Vagina (tissue), 2 donors: ENCODE measurements at regions not wholly inside any gene's neighbourhood (a gene's known extent, or its start where the extent isn't known, plus 50 kb on each side); places are given as distances from the start of the nearest gene placed in this dataset.

Experiments
- DNase-seq, 2 donors: peaks; one replicate each; pipeline ENCODE4 v3.0.0-alpha.2; 2017; ENCODE audit errors: extremely low spot score in 2 of 2
- H3K27ac ChIP-seq: fragments of 200-600 bp; sonication (generic); one replicate; pipeline ENCODE4 v1.5.1; 2019
- H3K27me3 ChIP-seq: fragments of 200-600 bp; sonication (generic); one replicate; pipeline ENCODE4 v1.5.1; 2019
- H3K36me3 ChIP-seq, 2 donors: fragments of 200-600 bp; sonication (generic); one replicate each; pipeline ENCODE4 v1.5.1; 2017 to 2019
- H3K4me1 ChIP-seq: fragments of 200-600 bp; sonication (generic); one replicate; pipeline ENCODE4 v1.5.1; 2019
- H3K4me3 ChIP-seq, 2 donors: fragments of 200-600 bp; sonication (generic); 1 replicate in 1 of 2; 2 replicates in 1 of 2; pipeline ENCODE4 v1.5.1; 2016 to 2019
- H3K9me3 ChIP-seq: fragments of 200-600 bp; sonication (generic); one replicate; pipeline ENCODE4 v1.5.1; 2019
- POLR2A ChIP-seq, 2 donors: fragments of 450-650 bp; IDR thresholded peaks; one replicate each; pipeline ENCODE4 v1.6.1; 2017; ENCODE audit warnings: antibody characterized with exemption in 2 of 2, mild to moderate bottlenecking in 2 of 2, moderate library complexity in 2 of 2
- POLR2AphosphoS5 ChIP-seq, 2 donors: sonication (generic); formaldehyde crosslinking; IDR thresholded peaks; one replicate each; pipeline ENCODE4 v1.9.0; 2017; ENCODE audit warnings: antibody characterized with exemption in 2 of 2, mild to moderate bottlenecking in 2 of 2, low read depth in 1 of 2; ENCODE audit not compliant: insufficient read depth in 1 of 2
- intact Hi-C: fragments of 100-400 bp; cut with DNase I; formaldehyde crosslinking; loops from one replicate; pipeline ENCODE4 v1.15.1; 2023
- TF ChIP-seq, protein P1 (sequence below), 3 experiments: fragments of 450-650 bp in 2 of 3; fragments of 200-600 bp in 1 of 3; sonication (generic) in 1 of 3; IDR thresholded peaks; one replicate each; pipeline ENCODE4 v1.5.1; 2017 to 2019; ENCODE audit warnings: antibody characterized with exemption in 3 of 3, mild to moderate bottlenecking in 2 of 3, moderate library complexity in 2 of 3

DNA sequence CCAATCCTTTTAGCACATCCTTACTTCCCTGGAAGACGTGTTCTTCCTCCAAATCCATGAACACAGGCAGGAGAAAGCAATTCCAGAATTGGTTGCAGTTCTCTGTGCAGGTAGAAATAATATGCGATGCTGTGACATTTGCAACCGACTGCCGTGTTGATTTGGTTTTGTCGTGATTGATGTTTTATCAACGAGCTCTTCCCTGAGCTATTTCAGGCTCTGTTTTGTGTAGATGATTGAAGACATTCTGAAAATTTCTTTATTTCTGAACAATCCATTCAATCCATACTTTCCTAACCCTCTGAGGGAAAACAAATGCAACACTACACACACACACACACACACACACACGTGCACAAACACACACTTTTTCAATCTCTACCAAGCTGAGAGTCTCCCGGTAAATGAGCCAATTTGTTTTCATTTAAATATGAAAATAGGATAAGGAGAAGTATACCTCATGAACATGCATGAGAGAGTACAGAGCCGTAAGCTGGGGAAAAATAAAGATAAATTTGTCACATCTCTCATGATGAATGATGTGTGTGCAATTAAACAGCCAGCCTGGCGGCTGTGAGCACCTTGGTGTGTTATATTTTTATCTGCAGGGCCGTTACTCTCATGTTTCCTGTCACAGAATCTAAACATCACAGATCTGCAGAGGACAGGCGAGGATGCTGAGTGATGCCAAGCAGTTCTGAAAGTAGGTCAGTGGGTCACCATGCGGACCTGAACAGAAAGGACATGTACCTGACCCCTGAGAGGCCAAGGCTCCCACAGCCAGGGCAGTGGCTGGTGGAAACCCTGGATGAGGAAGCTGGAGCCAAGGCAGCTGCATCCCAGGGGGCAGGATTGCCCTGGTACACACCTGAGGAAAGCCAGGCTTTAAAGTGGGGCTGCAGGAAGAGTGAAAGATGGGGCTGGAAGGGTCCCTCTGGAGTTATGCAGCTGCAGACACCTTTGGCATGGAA is 64.8 kb downstream of the PDCL3 start:
- H3K27ac ChIP-seq, result no peak overlapping the region
- TF ChIP-seq POLR2AphosphoS5 (IDR thresholded peaks at IDR 0.05; ENCODE audit: insufficient read depth in 1 of 2, low read depth in 1 of 2) (no peak), POLR2A (IDR thresholded peaks at IDR 0.05) (no peak)
- TF ChIP-seq, protein P1, sequence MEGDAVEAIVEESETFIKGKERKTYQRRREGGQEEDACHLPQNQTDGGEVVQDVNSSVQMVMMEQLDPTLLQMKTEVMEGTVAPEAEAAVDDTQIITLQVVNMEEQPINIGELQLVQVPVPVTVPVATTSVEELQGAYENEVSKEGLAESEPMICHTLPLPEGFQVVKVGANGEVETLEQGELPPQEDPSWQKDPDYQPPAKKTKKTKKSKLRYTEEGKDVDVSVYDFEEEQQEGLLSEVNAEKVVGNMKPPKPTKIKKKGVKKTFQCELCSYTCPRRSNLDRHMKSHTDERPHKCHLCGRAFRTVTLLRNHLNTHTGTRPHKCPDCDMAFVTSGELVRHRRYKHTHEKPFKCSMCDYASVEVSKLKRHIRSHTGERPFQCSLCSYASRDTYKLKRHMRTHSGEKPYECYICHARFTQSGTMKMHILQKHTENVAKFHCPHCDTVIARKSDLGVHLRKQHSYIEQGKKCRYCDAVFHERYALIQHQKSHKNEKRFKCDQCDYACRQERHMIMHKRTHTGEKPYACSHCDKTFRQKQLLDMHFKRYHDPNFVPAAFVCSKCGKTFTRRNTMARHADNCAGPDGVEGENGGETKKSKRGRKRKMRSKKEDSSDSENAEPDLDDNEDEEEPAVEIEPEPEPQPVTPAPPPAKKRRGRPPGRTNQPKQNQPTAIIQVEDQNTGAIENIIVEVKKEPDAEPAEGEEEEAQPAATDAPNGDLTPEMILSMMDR (IDR thresholded peaks at IDR 0.05), result no peak
- H3K4me3 ChIP-seq, result no peak overlapping the region
- no peaks in the 10 kb centered on the region for H3K27me3 ChIP-seq
- H3K9me3 ChIP-seq, result no peaks in the 10 kb centered on the region
- peak in 1 of 2 donors; percentile 31 for DNase-seq
- no peaks in the 10 kb centered on the region for H3K4me1 ChIP-seq
- intact Hi-C loops, result no loop called here
- H3K36me3 ChIP-seq, result no peaks in the 10 kb centered on the region

DNA sequence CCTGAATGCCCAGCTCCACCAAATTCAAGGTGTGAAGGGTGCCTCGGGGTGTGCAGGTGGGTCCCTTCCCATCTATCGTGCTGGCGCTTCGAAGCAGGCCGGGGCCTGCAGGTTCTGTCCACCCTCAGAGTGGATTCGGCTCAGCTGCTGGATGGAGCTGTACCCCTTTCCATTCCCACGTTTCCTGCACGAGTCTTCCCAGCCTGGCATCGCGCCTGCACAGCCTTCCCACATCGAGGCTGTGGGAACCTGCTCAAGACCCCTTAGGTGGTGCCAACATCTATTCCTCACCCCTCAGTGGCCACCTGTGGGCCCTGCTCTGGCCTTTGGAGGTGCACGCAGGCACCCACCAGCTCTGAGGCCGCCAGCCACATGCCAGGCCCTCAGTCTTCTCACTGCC is 65.7 kb downstream of the PDCL3 start:
- Histone ChIP-seq H3K27me3 (no peaks in the 10 kb centered on the region), H3K9me3 (no peaks in the 10 kb centered on the region), H3K4me3 (no peak overlapping the region), H3K4me1 (no peaks in the 10 kb centered on the region), H3K27ac (no peak overlapping the region), H3K36me3 (no peaks in the 10 kb centered on the region)
- intact Hi-C loops, result no loop called here
- TF ChIP-seq, protein P1 (IDR thresholded peaks at IDR 0.05), result no peak
- TF ChIP-seq POLR2AphosphoS5 (IDR thresholded peaks at IDR 0.05; ENCODE audit: insufficient read depth in 1 of 2, low read depth in 1 of 2) (no peak), POLR2A (IDR thresholded peaks at IDR 0.05) (no peak)
- peak in 1 of 2 donors; percentile 94 for DNase-seq

DNA sequence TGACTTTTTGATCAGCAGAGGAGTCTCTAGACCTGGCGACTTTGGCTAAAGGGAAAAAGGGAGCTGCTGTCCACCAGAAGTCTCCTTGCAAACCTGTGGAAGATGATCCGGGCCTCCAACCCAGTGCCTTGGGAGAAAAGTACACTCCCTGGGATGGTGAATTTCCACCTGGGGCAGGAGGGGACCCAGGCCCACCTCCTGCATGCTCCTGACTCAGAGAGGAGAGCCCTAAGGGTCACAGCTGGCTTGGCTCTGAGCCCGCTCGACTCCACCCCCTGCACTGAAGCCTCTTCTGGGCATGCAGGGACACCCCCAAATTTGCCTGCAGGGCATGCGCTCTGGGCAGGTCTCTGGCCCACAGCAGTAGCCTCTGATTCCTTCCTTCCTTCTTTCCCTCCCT is 66.5 kb downstream of the PDCL3 start:
- H3K27ac ChIP-seq, result no peak overlapping the region
- H3K9me3 ChIP-seq, result no peaks in the 10 kb centered on the region
- intact Hi-C loops, result no loop called here
- H3K36me3 ChIP-seq, result no peaks in the 10 kb centered on the region
- H3K4me3 ChIP-seq, result no peak overlapping the region
- H3K27me3 ChIP-seq, result no peaks in the 10 kb centered on the region
- TF ChIP-seq POLR2AphosphoS5 (IDR thresholded peaks at IDR 0.05; ENCODE audit: insufficient read depth in 1 of 2, low read depth in 1 of 2), result no peak
- TF ChIP-seq, protein P1 (IDR thresholded peaks at IDR 0.05), result no peak
- no peak for TF ChIP-seq POLR2A (IDR thresholded peaks at IDR 0.05)
- H3K4me1 ChIP-seq, result no peaks in the 10 kb centered on the region
- DNase-seq, result peak in 1 of 2 donors; percentile 72

DNA sequence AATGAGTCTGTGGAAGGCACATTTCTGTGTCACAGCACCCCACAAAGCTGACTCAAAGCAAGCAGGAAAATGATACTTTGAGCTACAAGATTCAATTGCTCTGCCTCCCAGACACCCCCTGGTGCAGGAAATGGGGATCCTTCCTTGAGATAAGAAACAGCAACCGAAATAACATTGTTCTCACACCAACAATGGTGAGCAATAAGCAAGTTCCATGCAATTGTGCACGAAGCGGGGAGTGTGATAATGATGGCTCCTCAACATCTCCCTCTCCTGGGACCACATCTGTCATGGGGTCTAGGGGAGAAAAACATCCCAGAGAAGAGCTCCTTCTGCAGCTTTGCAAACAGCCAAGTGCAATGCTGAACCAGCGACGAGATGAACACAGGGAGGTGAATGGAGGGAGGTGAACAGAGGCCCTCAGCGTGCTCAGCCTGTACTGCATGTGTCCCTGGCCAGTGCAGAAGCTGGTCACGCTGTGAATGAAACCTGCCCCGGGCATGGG is 67.7 kb downstream of the PDCL3 start:
- Histone ChIP-seq H3K4me1 (no peaks in the 10 kb centered on the region), H3K27ac (no peak overlapping the region), H3K9me3 (no peaks in the 10 kb centered on the region), H3K36me3 (no peaks in the 10 kb centered on the region), H3K27me3 (no peaks in the 10 kb centered on the region), H3K4me3 (no peak overlapping the region)
- TF ChIP-seq POLR2A (IDR thresholded peaks at IDR 0.05) (no peak), POLR2AphosphoS5 (IDR thresholded peaks at IDR 0.05; ENCODE audit: insufficient read depth in 1 of 2, low read depth in 1 of 2) (no peak)
- TF ChIP-seq, protein P1 (IDR thresholded peaks at IDR 0.05), result no peak
- peak; percentile 56 to 84 for DNase-seq
- intact Hi-C loops, result no loop called here

DNA sequence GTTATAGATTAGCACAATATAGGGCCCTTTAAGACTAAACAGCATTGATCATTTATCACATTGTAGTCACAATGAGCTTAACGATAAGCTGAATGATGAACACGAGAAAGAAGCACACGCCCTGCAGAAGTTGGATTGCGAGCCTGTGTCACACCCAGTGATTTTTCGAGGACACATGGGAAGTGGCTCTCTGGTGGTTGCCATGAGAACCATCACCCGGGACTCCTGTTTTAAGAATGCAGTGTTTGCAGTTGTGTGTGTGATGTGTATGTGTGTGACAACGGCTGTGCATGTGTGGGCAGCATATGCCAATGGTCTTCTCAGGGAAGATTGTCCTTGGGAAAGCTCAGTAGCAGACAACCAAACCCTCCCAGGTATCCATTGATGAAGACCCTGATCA is 69.2 kb downstream of the PDCL3 start:
- Histone ChIP-seq H3K27me3 (no peaks in the 10 kb centered on the region), H3K4me3 (no peak overlapping the region), H3K27ac (no peak overlapping the region), H3K36me3 (no peaks in the 10 kb centered on the region), H3K9me3 (no peaks in the 10 kb centered on the region), H3K4me1 (no peaks in the 10 kb centered on the region)
- DNase-seq, result no peak
- intact Hi-C loops, result no loop called here
- TF ChIP-seq, protein P1 (IDR thresholded peaks at IDR 0.05), result no peak
- TF ChIP-seq POLR2AphosphoS5 (IDR thresholded peaks at IDR 0.05; ENCODE audit: insufficient read depth in 1 of 2, low read depth in 1 of 2) (no peak), POLR2A (IDR thresholded peaks at IDR 0.05) (no peak)
